Gastroesophageal sphincter (tissue), 3 donors: ENCODE measurements at regions not wholly inside any gene's neighbourhood (a gene's known extent, or its start where the extent isn't known, plus 50 kb on each side); places are given as distances from the start of the nearest gene placed in this dataset.

Experiments used
- EP300 ChIP-seq: sonication (generic); formaldehyde crosslinking; IDR thresholded peaks from one replicate; pipeline ENCODE4 v1.6.1; 2017; ENCODE audit warnings: antibody characterized with exemption, mild to moderate bottlenecking
- POLR2A ChIP-seq, 2 donors: fragments of 450-650 bp; IDR thresholded peaks; one replicate each; pipeline ENCODE4 v1.6.1; 2017; ENCODE audit warnings: antibody characterized with exemption in 2 of 2, mild to moderate bottlenecking in 2 of 2, moderate library complexity in 1 of 2
- POLR2AphosphoS5 ChIP-seq: sonication (generic); formaldehyde crosslinking; IDR thresholded peaks from one replicate; pipeline ENCODE4 v1.6.1; 2017; ENCODE audit warnings: antibody characterized with exemption
- TF ChIP-seq, protein P1 (sequence below), 4 experiments: fragments of 200-600 bp in 2 of 4; fragments of 450-650 bp in 2 of 4; sonication (generic) in 1 of 4; IDR thresholded peaks; one replicate each; pipeline ENCODE4 v1.5.1; 2017 to 2019; ENCODE audit warnings: antibody characterized with exemption in 4 of 4, mild to moderate bottlenecking in 2 of 4, moderate library complexity in 2 of 4

DNA sequence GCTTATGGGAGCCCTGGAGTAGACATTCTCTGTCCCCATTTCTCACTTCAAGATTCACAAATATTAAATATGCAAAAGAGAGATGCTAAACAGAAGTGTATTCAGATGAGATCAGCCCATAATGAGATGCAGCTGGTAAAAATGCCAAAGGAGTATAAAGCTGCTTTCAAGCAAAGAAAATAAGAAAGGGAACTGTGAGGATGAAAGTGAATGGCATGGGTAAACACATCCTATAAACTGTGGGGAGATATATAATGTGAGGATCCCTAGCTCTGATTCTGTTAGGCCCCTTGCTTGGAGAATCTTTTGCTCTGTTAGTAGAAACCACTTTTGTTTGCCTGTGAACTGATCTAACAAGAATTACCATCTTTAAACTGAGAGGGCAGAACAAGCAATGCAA is 396.6 kb downstream of the SOX2 start:
- TF ChIP-seq POLR2A (IDR thresholded peaks at IDR 0.05) (no peak), POLR2AphosphoS5 (no peak), EP300 (no peak)
- TF ChIP-seq, protein P1, sequence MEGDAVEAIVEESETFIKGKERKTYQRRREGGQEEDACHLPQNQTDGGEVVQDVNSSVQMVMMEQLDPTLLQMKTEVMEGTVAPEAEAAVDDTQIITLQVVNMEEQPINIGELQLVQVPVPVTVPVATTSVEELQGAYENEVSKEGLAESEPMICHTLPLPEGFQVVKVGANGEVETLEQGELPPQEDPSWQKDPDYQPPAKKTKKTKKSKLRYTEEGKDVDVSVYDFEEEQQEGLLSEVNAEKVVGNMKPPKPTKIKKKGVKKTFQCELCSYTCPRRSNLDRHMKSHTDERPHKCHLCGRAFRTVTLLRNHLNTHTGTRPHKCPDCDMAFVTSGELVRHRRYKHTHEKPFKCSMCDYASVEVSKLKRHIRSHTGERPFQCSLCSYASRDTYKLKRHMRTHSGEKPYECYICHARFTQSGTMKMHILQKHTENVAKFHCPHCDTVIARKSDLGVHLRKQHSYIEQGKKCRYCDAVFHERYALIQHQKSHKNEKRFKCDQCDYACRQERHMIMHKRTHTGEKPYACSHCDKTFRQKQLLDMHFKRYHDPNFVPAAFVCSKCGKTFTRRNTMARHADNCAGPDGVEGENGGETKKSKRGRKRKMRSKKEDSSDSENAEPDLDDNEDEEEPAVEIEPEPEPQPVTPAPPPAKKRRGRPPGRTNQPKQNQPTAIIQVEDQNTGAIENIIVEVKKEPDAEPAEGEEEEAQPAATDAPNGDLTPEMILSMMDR (IDR thresholded peaks at IDR 0.05): no peak
